Stimulated activated CD8-positive, alpha-beta memory T cell treated with anti-CD3 and anti-CD28 coated beads, Interleukin-12 subunit alpha, Interleukin-12 subunit beta, amount 100 ng/mL, for 4 hours (primary cell): ENCODE measurements at regions not wholly inside any gene's neighbourhood (a gene's known extent, or its start where the extent isn't known, plus 50 kb on each side); places are given as distances from the start of the nearest gene placed in this dataset.

Source experiments
- DNase-seq: peaks from one replicate; pipeline ENCODE4 v3.0.0-alpha.2; 2020; ENCODE audit warnings: low read depth

DNA sequence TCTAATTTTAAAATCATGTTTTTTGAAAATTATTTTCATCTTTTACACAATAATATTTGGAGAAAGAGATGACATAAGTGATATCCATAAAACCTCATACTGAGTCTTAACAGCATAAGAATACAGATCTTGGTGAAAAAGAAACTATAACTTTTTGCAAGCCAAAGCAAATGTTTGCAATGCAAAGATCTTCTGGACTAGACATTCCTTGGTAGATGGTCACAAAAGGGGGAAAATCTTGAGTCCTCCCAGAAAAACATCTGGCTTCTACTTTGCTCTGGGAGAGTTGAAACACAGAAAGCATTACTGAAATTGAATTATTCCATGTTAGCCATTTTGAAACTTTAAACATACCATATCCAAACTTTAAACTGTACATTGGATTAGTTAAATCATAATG is 308.2 kb downstream of the ANXA1 start:
- no peak for DNase-seq

DNA sequence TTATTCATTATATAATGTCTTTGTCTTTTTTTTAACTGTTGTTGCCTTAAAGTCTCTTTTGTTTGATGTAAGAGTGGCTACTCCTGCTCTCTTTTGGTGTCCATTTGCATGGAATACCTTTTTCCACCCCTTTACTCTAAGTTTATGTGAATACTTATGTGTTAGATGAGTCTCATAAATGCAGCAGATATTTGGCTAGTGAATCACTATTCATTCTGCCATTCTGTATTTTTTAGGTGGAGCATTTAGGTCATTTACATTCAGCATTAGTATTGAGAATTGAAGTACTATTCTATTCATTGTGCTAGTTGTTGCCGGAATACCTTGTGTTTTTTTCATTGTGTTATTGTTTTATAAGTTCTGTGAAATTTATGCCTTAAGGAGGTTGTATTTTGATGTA is 317.1 kb downstream of the ANXA1 start:
- no peak for DNase-seq

DNA sequence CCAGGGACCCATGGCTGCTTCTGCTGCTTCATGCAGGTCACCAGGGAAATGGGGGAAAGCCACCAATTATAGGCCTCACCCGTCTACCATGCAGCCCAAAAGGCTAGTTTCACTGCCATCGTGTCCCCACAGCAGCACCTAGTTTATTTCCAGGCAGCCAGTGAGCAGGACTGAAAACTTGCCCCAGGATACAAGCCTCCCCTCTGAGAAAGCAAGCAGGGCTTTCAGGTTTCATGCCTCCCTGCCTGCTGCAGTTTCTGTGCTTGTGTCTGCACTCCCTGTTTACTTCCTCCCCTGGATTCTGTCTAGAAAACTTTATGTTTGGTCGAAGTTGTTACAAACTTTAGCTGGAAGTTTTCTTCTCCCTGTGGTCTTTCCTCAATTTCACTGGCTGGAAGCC is 319.1 kb downstream of the ANXA1 start:
- DNase-seq: no peak

DNA sequence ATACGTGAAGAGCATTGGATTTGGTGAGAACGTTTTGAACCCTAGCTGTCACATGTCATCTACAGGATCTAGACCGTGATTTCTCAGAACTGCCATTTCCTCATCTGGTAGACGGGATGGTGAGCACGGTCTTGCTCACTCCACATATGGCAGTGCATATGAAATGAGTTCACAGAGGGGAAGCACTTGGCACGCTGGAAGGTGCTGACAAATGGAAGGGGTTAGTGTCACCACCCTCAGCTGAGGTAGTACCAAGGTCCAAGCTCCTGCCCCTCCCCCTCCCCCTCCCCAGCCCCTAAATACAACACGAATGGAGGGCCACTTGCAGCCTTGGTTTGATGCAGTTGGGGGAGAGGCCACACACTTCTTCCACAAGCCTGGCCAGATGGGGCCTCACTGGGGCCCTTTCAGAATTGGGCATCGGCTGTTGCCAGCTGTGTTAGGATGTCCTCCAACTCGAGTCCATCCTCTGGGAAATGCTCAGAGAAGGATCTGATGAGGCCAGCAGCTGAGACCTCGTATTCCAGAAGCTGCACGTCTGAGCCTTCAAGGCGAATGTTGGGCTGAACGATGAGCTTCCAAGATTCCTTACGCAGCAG is 322.4 kb downstream of the ANXA1 start:
- DNase-seq: no peak

DNA sequence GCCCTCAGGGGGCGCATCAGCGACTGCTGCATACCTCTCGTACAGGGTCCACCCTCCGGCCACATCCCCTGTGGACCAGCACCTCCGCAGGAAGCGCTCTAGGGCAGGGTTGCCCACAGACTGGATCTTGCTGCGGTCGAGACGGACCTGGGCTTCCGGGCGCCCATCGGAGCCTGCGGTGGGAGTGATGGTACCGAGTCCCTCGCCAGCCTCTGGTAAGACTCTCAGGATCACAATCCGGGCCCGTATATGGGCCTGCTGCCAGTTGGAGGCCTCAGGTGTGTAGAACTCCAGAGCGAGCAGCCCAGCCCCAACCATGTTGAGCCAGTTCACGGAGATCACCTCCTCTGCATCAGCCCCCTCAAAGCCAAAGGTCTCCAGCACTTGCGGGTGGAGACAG is 323.0 kb downstream of the ANXA1 start:
- no peak for DNase-seq

DNA sequence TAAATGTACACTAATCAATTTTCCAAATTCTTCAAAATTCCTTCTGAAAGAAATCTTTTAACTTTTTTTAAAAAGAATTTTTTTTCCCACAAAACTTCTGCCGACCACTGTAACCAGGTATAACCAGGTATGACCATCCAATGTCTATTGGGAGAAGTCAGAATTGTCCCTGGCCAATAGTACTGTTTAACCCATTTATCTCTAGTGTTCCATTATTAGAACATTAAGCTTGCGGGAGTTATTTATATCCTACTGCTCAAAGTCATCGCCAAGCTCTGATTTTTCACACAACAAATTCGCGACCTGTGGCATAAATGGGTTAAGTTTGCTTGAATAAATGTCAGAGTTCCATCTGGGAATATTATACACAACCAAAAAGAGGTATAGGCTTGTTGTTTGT is 343.2 kb downstream of the ANXA1 start:
- DNase-seq: no peak

DNA sequence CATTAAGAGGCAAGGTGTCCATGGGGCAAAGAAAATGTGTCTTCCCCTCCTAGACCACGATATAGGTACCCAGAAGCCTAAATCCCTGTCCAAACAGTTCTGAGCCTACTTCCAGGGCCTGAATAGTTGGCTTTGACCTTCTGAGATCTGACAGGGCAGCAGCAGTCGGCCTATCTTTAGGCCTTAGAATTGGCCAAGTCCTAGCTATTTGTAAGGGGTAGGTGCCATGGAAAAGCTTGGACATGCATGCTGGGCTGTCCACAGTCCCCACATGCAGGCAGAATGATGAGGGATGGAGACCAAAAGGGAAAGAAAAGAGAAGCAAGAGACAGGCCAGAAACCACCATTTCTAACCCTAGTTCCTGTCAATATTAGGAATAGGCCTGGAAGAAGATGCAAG is 346.1 kb downstream of the ANXA1 start:
- DNase-seq: no peak

DNA sequence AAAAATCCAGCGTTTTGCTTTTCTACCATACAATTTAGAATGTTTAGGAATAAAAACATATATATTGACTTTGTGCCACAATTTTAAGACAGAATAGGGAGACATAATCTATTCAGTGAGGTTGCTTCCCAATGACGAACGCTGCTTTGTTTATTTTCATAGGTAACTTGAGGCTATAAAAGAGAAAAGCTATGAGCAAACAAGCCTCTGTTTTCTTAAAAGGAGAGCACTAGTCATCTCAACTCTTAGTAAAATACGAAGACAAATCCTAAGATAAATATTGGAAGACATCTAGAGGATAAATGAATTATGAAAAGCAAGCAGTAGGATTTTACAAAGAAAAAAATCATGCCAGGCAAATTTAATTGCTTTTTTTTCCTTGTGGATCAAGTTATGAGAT is 363.6 kb downstream of the ANXA1 start:
- DNase-seq: no peak

DNA sequence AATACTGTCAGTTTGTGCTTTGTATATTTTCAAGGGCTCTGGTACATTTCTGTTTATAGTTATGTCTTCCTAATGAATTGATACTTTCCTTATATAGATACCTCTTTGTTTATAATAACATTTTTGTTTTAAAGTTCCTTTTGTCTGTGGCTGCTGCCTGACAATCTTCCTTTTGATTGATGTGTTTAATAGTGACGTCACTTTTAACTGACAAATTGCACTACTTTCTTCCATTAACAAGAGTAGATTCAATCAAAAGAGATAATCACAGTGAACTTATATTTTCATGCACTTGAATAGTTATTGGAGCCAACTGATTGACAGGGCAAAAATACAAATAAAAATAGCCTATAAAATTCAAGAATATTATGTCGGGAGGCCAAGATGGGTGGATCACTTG is 371.7 kb downstream of the ANXA1 start:
- no peak for DNase-seq

DNA sequence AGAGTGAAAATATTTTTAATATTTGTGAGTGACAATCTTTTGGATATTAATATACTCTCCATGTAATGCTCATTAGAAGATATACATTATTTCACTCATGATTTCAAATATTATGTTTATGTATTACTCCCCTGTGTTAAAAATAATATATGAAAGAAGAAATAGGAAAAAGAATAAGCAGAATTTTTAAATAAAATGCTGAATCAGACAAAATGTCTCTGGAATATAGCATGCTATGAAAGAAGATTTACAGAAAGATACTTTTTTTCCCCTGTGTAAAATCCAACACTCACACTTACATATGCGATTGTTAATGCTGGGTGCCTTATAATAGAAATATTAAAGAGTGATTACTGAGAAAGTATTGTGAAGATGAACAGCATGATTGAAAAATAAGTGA is 373.7 kb downstream of the ANXA1 start:
- DNase-seq: no peak

DNA sequence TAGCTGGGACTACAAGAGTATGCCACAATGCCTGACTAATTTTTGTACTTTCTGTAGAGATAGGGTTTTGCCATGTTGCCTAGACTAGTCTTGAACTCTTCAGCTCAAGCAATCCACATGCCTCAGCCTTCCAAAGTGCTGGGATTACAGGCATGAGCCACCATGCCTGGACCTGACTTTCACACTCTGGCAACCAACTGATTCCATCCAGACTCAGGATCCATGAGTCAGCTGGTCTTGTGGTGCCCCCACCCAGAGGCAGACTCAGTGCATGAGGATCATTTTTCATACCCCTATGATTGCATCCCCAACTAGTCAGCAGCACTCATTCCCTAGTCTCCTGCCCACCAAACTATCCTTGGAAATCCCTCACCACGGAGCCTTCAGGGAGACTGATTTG is 375.9 kb downstream of the ANXA1 start:
- no peak for DNase-seq

DNA sequence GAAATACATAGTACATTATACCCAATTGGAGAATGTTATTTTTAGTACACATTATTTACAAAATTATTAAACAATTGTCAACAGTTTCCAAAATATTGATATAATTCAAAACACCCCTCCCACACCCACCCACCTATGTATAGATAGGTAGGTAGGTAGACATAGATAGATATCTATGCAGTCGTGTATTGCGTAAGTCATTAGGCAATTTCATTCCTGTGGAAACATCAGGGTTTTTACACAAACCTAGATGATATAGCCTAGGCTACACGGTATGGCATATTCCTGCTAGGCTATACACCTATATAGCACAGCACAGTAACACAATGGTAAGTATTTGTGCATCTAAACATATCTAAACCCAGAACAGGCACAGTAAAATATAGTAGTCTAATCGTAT is 377.3 kb downstream of the ANXA1 start:
- DNase-seq: no peak

DNA sequence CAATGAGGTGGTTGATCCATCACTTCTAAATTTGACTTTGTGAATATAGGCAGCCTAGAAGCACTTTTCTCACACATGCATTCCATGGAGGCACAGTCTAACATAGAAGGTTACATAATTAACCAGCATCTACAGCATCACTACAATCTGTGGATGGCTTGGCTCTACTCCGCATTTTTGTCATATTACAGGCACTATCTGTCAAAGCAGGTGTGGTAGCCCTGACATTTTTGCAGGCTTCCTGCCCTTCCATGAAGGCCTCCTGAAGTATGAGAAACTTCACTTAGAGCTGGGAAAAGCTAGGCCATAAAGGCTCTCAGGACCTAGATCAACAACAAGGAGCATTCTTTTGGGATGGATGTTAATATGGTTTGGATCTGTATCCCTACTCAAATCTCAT is 378.0 kb downstream of the ANXA1 start:
- no peak for DNase-seq

DNA sequence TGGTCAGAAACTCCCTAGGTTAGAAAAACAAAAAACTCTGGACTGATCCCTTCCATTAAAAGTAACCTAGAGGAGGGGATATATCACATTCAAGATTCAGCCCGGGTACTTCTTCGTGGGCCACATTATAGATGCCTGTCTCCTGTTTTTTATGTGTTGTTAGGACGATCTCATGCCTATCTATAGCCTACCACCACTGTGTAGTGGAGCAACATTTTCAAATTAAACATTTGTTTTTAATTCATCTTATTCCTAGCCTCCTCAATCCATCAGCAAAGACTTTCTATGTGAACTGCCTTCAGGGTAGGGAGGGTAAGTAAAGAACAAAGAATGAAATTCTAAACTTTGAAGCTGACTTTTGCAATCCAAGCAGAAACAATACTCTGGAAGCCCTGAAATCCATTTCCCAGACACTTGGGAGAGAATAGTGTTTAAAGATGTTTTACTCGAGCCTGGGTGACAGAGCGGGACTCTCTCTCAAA is 379.4 kb downstream of the ANXA1 start:
- no peak for DNase-seq

DNA sequence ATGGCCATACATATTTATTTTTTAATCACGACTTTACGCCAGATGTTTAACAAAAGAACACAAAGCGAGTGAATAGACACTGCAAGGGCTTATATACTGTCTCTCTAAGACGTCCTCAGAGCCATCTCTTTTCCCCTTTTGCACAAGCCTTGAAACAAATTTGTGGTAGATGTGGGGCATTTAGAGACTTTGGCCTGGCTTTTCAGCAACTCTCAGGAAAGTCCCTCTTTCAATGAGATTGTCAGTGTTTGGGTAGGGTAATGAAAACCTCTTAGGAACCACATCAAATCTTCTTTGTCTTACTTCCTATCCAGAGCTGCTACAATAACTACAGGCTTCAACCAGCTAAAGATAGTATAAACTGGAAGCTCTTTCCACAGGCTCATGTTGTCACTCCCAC is 380.0 kb downstream of the ANXA1 start:
- no peak for DNase-seq

DNA sequence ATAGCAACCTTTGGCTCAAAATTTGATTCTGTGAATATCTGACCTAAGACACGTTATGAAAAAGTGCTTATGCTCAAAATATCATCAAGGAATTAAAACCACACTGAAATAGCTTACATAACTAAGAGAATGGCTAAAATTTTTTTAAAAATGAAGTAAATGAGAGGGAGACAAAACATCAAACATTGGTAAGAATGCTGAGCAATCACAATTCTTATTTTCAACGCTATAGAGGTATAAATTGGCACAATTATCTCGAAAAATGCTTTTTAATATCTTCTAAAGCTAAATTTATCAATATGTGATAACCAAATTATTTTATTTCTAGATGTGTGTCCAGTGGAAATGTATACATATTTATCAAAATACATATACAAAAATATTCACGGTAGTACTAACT is 381.3 kb downstream of the ANXA1 start:
- no peak for DNase-seq

DNA sequence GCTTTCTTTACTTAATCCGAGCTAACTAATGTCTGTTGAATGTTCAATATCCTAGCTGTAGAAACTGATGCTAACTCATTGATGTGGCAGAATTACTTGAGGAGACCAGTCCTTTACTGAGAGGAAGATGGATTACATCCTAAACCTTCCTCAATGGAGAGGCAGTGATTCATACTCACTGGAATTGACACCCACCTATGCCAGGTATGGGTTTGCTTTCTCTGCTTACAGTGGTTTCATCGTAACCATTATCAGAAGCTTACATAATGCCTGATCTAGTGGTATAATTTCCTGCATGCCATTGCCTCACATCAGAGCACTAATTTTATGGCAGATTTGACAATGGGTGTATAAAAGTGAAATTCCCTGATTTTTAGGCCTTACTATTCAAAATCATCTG is 384.7 kb downstream of the ANXA1 start:
- no peak for DNase-seq

DNA sequence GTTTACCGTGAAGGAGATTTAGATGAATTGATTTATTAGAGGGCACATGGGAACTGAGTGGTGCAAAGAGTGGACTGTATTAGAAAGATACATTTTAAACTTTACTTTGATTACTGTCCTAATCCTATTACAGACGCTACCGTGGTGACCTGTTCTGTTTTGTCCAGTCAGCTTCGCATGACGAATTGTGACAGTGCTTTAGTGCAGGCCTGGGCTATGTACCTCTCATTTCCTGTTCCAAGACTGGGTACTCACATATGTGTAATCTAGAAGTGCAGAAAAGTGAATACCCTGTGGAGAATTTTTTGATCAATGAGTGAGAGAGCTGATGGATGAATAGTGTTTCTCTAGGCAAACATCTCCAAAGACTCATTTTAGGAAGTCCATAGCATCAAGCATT is 385.9 kb downstream of the ANXA1 start:
- DNase-seq: no peak

DNA sequence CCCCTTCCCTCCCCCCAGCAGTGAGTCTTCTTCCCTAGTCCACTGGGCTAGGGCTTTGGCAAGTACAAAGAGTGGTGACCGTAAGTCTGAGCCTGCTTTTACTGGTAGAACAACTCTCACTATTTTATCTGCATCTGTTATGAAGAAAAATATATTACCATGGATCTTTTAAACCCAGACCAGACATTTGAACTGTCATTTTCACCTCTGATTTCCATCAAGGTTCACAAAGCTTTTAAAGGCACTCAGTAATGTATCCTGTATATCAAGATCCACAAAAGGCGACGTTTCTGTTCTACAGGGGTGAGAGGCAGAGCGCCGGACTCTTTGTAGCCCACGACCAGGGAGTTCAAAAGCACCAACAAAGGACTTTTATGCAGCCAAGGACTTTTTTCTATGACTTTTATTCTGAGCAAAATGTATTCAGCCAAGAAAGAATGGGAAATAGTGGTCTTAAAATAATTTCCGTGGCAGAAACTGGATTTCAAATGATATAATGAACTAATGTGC is 388.3 kb downstream of the ANXA1 start:
- no peak for DNase-seq

DNA sequence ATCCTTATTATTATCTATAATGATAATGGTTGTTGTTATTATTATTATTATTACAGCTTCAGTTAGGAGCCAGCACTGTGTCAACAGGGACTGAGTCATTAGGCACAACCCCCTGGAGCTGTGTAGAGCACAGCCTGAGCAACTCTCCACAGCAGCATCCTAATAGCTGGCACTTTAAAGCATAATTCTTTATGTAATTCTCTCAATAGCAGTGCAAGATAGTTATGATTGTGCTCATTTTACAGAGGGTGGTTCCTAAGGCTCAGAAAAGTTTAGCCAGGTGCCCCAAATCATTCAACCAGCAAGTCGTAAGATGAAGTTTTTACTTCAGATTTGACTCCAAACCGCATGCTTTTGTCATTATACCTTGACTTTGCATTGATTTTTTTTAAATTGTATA is 390.3 kb downstream of the ANXA1 start:
- no peak for DNase-seq

DNA sequence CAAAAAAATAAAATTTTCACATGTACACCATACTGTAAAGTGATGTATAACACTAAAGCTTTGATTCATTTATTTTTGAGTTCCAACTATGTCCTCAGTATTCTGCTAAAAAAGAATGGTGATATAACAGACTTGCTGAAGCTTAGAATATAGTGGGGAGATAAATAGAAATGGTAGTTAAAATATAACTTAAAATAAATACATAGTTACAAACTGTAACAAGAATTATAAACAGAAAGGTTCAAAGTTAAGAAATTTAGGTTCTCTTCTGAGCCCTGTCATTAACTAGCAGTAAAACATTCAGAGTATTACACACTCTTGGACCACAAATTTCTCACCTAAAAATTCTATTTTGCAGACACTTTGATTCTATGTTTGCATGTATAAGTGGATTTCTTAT is 392.1 kb downstream of the ANXA1 start:
- DNase-seq: no peak

DNA sequence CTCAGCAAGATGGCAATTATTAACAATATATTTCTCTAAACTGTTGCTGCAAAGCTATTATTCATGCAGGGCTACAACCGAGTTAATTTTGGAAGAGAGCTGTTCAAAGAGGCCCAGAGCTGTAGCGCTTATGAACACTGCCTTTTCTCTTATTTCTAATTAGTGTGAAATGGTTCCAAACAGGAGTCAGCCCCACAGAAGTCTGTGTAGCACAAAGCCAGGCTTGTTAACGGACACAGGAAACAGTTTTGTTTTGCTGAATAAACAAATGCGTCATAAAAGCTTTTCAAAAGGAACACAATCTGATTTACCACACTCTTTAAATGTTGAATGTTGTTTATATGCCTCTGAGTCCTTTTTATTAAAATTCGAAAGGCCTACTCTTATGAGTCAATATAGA is 396.5 kb downstream of the ANXA1 start:
- DNase-seq: no peak

DNA sequence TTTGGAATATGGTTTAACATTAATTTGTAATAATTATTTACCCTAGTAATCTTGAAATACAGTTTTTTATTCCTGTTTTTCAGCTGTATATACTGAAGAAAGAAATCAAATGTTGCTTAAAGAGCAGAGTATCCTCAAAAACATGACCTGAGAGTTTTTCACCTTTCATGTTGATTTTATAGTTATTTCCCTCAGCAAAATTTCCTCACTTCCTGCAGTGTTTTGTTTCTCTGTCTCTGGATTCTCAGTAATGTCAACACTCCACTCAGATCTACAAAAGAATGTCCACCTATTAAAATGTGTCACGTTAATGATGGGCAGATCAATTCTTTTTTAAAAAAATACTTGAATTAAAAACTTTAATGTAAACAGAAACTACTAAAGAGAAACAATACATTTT is 398.3 kb downstream of the ANXA1 start:
- DNase-seq: no peak

DNA sequence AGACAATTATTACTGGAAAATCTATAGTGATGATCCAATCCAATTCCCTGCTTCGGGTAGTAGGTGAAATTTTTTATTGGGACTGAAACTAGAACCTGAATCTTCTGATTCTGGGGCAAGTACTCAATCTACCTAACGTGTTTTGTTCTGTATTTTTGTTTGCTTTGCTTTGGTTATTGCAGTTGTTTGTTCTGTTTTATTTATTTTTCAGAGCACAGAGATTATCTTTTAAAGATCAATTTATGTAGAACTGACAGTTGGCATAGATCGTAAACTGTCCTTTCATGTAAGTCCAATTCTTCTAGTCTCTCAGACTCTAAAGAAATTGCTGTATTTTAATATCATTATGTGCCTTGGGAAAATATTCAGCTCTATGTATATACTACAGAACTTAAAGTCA is 401.6 kb downstream of the ANXA1 start:
- DNase-seq: no peak

DNA sequence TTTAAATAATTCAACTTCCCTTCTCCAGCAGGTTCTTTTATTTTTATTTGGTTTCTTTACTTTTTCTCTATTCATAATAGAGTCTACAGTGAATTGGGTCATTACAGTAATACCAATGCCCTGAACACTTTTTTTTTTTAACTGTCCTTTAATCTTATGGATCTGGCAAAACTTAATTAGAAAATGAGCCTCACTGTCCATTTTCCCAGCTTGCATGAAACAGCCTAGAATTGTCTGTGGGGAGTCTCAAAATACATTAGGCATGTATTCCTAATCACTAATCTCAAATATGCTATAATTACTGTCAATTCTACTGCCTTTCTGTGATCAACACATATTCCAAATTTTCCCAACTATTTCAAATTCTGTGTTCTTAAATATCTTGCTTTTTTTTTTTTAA is 406.8 kb downstream of the ANXA1 start:
- no peak for DNase-seq
